ENCODE measurements at regions not wholly inside any gene's neighbourhood (a gene's known extent, or its start where the extent isn't known, plus 50 kb on each side); places are given as distances from the start of the nearest gene placed in this dataset.
"Not testable (repeated sequence)": the region's sequence is repeated elsewhere in the genome, so short reads cannot be mapped to it uniquely, and the experiment has no call there.

GRCh38 chr17:68699936-68700335 is 98.8 kb upstream of the FAM20A start:
- DNase-seq = no peak

- DNase-seq = no peak
Measured at GRCh38 chr17:68698746-68699145, 97.6 kb upstream of the FAM20A start.

- no peak for DNase-seq
Measured at GRCh38 chr17:68697850-68698361, 96.7 kb upstream of the FAM20A start.

GRCh38 chr17:68695659-68696058 is 94.5 kb upstream of the FAM20A start:
- DNase-seq = no peak

GRCh38 chr17:68694791-68695485 is 93.8 kb upstream of the FAM20A start:
- DNase-seq = no peak

GRCh38 chr17:68693896-68694295 is 92.7 kb upstream of the FAM20A start:
- DNase-seq = no peak

GRCh38 chr17:68693466-68693865 is 92.3 kb upstream of the FAM20A start:
- DNase-seq = no peak

GRCh38 chr17:68686108-68686988 is 85.2 kb upstream of the FAM20A start:
- no peak for DNase-seq

- DNase-seq = no peak
Measured at GRCh38 chr17:68684949-68685357, 83.8 kb upstream of the FAM20A start.

- no peak for DNase-seq
Measured at GRCh38 chr17:68682903-68683302, 81.7 kb upstream of the FAM20A start.

- no peak for DNase-seq
Measured at GRCh38 chr17:68679882-68680281, 78.7 kb upstream of the FAM20A start.

- DNase-seq = no peak
Measured at GRCh38 chr17:68676856-68677255, 75.7 kb upstream of the FAM20A start.

GRCh38 chr17:68675723-68676122 is 74.6 kb upstream of the FAM20A start:
- no peak for DNase-seq

GRCh38 chr17:68674029-68674925 is 73.1 kb upstream of the FAM20A start:
- DNase-seq = no peak

GRCh38 chr17:68670967-68671693 is 70.0 kb upstream of the FAM20A start:
- DNase-seq = no peak

- not testable (repeated sequence) for DNase-seq
Measured at GRCh38 chr17:68666438-68666837, 65.3 kb upstream of the FAM20A start.

GRCh38 chr17:68665373-68665772 is 64.2 kb upstream of the FAM20A start:
- DNase-seq = no peak

- no peak for DNase-seq
Measured at GRCh38 chr17:68662479-68662878, 61.3 kb upstream of the FAM20A start.

- DNase-seq = no peak
Measured at GRCh38 chr17:68662037-68662432, 60.9 kb upstream of the FAM20A start.

GRCh38 chr17:68661265-68662036 is 60.3 kb upstream of the FAM20A start:
- no peak for DNase-seq

- DNase-seq = no peak
Measured at GRCh38 chr17:68660302-68660701, 59.1 kb upstream of the FAM20A start.

Measured in NCI-H187 treated with DMSO at 0.1 percent for 48 hours (cell line).